Ramos (cell line): ENCODE measurements at regions not wholly inside any gene's neighbourhood (a gene's known extent, or its start where the extent isn't known, plus 50 kb on each side); places are given as distances from the start of the nearest gene placed in this dataset.
"Not testable (repeated sequence)": the region's sequence is repeated elsewhere in the genome, so short reads cannot be mapped to it uniquely, and the experiment has no call there.

Experiments used
- in situ Hi-C: fragments of 300-500 bp; cut with MboI; formaldehyde crosslinking; loops from one replicate; pipeline ENCODE4 v1.14.3; 2022; ENCODE audit warnings: low sequenced_read_pairs; ENCODE audit not compliant: unreplicated experiment

DNA sequence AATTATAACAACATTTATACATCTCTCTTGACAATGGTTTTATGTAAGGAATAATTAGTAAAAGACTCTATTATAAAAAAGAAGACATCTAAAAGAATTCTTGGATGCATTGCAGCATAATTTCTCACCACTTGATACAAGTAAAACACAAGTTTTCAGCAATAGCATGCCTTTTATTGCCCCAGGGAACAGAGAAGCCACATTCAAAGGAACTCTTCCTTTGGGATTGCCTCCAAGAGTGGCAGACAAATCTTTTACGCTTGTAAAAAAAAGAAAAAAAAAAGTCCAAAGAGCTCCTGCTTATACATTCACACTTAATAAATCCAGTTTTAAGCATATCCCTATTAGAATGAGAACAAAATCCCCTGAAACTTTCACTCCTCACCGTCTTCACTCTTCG is 2357.8 kb upstream of the PCDH20 start:
- in situ Hi-C loops = no loop called here

DNA sequence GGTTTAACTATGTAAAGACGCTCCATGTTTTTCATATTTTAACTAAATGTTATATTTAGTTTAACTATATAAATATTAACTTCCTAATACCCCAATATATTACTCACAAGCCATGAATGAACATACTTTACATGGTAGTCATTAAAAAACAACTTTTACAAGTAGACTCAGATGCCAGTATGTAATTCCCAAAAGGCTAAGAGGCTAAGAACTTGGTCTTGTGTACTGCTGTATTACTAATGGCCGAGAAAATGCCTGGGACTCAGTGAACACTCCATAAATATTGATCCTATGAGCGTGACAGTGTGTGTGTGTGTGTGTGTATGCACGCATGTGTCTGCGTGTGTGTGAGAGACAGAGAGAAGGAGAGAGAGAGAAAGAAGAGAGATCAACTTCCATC is 2342.0 kb upstream of the PCDH20 start:
- in situ Hi-C loops = not testable (repeated sequence)

DNA sequence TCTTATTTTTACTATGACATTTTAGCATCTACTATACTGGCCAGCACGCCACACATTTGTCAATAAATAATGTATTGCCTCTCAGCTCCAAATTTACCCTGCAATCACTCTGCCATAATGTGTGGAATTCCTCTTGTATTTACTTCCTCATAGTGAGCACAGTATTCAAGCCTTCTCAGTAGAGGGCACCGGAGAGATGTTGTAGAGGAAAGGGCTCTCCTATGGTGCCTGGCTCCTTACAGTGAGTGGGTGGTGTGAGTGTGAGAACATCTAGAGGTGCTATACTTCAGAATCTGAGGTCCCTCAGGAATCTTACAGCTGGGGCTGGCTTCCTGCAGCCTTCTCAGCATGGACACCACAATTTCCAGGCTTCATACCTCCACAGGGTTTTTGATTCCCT is 2334.2 kb upstream of the PCDH20 start:
- in situ Hi-C loops = not testable (repeated sequence)

DNA sequence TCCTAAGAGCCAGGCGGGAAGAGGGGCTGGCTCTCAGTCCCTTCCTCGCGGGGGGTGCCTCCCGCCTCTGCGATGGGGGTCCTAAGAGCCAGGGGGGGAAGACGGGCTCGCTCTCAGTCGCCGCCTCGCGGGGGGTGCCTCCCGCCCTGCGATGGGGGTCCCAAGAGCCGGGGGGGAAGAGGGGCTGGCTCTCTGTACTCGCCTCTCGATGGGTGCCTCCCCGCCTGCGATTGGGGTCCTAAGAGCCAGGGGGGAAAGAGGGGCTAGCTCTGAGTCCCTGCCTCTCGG is 2326.1 kb upstream of the PCDH20 start:
- in situ Hi-C loops = not testable (repeated sequence)

DNA sequence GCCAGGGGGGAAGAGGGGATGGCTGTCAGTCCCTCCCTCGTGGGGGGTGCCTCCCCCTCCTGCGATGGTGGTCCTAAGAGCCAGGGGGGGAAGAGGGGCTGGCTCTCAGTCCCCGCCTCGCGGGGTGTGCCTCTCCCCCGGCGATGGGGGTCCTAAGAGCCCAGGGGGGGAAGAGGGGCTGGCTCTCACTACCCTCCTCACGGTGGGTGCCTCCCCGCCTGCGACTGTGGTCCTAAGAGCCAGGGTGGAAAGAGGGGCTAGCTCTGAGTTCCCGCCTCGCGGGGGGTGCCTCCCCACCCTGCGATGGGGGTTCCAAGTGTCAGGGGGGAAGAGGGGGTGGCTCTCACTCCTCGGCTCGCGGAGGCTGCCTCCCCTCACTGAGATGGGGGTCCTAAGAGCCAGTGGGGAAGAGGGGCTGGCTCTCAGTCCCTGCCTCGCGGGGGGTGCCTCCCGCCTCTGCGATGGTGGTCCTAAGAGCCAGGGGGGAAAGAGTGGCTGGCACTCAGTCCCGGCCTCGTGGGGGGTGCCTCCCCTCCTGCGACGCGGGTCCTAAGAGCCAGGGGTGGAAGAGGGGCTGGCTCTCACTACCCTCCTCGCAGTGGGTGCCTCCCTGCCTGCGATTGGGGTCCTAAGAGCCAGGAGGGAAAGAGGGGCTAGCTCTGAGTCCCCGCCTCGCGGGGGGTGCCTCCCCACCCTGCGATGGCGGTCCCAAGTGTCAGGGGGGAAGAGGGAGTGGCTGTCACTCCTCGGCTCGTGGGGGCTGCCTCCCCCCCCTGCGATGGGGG is 2325.6 kb upstream of the PCDH20 start:
- in situ Hi-C loops = no loop called here

DNA sequence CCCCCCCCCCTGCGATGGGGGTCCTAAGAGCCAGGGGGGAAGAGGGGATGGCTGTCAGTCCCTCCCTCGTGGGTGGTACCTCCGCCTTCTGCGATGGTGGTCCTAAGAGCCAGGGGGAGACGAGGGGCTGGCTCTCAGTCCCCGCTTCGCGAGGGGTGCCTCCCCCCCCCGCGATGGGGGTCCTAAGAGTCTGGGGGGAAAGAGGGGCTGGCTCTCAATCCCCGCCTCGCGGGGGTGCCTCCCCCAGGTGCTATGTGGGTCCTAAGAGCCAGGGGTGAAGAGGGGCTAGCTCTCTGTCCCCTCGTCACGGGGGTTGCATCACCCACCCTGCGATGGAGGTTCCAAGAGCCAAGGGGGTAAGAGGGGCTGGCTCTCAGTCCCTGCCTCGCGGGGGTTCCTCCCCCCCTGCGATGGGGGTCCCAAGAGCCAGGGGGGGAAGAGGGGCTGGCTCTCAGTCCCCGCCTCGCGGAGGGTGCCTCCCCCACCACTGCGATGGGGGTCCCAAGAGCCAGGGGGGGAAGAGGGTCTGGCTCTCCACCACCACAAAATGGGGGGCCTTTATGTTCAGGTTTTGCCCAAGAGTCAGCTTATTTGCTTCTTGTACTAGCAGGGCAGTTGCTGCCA is 2323.6 kb upstream of the PCDH20 start:
- in situ Hi-C loops = not testable (repeated sequence)

DNA sequence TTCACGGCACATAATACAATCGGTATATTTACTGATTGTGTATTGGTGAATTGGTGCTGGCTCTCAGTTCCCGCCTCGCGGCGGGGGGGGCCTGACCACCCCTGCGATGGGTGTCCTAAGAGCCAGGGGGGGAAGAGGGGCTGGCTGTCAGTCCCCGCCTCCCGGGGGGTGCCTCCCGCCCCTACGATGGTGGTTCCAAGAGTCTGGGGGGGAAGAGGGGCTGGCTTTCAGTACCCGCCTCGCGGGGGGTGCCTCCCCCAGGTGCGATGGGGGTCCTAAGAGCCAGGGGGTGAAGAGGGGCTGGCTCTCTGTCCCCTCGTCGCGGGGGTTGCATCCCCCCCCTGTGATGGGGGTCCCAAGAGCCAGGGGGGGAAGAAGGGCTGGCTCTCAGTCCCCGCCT is 2321.8 kb upstream of the PCDH20 start:
- in situ Hi-C loops = no loop called here

DNA sequence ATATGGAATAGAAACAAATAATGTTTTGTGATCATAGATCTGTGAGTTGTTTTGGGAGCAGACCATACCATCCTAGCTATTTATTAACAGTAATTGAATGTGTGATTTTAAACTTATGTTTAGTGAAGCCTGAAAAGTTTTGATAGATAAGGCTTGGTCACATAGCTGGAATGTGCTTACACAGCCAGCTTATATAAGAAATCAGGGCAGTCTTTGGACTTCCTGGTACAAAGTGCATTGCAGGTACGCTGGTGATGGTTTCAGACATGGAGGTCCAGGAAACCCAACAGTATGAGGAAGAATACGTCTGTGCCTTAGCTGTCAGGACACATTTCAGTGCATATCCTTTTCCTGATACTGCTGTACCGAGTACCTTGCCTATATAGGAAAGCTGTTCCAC is 2316.2 kb upstream of the PCDH20 start:
- in situ Hi-C loops = no loop called here

DNA sequence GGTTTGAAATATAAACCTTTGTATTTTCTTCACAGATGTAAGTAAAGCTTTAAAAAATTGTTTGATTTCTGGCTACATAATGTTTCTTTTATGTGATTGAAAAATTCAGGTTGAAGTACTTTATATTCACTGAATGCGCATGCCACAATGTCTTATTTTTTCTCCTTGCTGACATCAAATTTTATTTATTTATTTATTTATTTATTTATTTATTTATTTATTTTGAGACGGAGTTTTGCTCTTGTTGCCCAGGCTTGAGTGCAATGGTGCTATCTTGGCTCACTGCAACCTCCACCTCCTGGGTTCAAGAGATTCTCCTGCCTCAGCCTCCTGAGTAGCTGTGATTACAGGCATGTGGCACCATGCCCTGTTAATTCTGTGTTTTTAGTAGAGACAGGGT is 2296.5 kb upstream of the PCDH20 start:
- in situ Hi-C loops = not testable (repeated sequence)

DNA sequence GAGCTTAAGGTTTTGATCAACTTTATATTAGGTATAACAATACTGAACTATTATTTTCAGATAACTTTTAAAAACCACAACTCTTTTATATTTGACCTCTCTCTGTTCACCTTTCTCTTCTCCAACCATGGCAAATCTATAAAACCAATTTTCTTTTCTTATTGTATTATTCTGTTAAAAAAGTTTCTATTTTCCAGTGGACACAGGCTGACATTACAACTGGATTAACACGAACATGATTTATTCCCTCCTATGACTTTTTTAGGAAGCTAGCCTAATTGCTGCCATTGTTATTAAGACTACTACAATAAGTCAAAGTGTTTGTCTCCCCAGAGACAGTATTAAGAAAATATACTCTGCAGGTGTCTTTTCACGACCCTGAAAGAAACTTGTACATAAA is 2291.1 kb upstream of the PCDH20 start:
- in situ Hi-C loops = no loop called here

DNA sequence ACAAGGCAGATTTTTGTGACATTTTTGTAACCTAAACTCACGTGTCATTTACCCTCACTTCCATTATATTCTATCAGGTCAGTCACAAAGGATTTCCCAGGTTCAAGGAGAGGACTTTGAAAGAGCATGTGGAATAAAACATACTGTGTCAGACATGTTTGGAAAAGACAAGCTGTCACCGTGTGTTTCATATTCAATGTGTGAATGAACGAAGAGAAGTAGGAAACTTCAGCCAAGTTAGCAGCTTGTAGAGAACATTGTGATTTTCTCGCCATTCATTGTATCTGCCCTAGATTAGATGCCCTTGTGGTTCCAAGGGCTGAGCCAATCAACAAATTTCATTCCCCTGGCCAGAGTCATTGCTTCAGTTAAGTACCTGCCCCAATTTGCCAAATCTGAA is 2288.9 kb upstream of the PCDH20 start:
- in situ Hi-C loops = no loop called here

DNA sequence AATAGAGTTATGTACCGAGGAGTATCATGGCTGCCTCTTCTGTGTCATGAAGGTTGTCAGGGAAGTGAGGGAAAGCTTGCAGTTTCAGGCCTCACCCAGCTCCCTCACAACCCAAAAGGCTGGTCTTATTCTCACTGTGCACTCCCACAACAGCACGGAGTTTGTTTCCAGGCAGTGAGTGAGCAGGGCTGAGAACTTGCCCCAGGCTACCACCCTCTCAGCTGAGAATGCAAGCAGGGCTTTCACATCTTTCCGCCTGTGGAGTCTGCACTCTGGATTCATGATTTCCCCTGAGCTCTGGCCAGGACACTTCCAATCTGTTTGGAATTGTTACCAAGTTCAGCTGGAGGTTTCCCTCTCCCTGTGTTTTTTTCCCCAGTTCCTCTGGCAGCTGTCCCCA is 2284.7 kb upstream of the PCDH20 start:
- in situ Hi-C loops = no loop called here

DNA sequence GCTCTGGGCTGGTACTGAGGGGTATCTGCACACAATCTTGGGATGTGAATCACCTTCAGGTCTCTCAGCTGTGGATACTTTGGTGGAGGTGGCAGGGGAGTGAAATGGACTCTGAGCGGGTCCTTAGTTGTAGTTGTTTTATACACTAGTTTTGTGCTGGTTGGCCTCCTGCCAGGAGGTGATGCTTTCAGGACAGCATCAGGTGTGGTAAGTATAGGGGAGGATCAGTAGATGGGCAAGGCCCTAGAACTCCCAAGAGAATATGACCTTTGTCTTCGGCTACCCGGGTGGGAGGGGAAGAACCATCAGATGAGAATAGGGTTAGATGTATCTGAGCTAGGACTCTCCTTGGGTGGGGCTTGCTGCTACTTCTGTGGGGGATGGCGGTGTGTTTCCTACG is 2284.3 kb upstream of the PCDH20 start:
- in situ Hi-C loops = no loop called here

DNA sequence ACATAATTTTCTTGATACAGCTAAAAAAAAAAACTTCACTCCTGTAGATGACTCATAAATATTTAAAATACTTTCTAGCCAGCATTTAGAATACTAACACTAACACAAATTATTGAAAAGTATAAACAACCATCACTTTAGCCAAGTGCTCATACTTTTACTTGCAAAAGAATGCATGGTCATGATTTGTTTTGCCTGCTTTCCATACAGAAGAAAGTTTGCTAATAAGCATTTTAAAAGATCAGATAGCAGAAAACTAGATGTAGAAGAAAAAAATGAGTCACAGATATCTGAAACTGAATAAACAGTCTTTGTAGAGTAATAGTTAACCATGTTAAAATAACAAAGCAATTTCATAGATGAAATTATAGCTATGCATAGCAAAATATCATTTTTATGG is 2280.4 kb upstream of the PCDH20 start:
- in situ Hi-C loops = no loop called here

DNA sequence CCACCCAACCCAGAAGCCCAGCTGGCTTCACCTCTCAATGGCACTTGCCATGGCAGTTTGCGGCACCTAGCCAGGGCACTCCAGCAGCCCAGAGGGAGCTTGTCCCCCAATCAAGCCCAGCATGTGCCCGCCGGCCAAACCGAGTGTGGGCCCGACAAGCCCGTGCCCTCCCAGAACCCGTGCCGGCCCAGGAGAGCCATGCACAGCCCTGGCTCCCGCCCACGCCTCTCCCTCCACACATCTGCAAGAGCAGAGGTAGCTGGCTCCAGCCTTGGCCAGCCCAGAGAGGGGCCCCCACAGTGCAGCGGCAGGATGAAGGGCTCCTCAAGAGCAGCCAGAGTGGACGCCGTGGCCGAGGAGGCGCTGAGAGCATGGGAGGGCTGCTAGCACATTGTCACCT is 2278.0 kb upstream of the PCDH20 start:
- in situ Hi-C loops = no loop called here

DNA sequence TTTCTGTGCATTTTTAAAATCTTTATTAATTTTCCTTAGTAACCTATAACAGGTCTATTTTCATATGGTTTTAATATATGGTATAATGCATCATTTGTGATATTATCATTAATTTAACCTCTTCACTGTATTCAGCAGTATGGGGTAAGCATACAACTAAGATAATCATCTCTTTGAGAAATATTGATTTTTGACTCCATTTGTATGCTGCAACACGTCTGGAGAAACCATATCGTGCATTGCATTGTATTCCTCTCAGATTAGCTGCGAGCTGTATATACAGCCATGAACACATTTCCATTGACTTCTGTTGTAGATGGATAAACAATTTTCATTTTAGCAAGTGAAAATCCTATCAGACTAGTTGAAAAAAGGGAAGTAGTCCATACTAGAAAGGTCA is 2275.8 kb upstream of the PCDH20 start:
- in situ Hi-C loops = no loop called here

DNA sequence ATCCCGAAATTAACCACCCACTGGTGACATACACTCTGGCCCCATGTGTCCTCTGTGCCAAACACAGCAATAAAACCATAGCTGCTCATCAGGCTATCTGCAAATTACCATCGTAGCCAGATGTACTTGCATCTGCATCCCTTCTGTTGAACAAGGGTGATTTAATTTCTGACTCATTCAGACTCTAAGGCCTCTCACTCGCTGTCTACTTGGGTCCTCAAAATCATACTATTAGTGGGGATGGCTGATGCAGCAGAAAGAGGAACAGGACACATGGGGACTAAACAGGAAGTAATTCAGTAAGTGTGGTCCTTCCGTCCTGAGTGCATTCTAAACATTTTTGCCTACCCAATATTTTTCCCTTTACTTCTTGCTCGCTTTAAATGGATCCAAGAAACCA is 2275.0 kb upstream of the PCDH20 start:
- in situ Hi-C loops = no loop called here

DNA sequence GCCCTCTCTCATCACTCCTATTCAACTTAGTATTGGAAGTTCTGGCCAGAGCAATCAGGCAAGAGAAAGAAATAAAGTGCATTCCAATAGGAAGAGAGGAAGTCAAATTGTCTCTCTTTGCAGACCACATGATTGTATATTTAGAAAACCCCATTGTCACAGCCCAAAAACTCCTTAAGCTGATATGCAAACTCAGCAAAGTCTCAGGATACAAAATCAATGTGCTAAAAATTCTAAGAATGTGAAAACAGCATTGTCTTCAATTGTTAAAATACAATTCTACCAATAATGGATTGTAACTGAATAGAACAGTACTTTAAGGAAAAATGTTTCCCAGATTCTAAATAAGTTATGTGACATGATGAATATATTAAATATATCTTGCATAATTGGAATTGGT is 2269.2 kb upstream of the PCDH20 start:
- in situ Hi-C loops = no loop called here

DNA sequence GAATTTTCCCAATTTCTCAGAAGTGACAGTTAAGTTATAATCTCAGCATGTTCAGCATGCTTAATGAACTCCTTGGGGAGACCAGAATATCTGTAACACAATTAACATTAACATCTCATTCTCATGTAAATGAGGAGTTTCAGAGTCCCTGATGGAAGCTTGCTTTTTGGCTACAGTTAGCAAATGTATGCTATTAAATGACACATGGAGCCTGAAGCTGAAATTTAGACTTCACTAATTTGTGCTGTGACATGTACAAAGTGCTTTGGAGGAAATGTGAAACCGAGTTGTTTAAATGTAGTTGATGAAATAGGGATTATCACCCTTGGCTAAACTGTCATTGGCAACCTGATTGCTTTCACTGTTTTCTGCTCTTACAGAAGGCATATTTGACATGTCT is 2265.1 kb upstream of the PCDH20 start:
- in situ Hi-C loops = no loop called here

DNA sequence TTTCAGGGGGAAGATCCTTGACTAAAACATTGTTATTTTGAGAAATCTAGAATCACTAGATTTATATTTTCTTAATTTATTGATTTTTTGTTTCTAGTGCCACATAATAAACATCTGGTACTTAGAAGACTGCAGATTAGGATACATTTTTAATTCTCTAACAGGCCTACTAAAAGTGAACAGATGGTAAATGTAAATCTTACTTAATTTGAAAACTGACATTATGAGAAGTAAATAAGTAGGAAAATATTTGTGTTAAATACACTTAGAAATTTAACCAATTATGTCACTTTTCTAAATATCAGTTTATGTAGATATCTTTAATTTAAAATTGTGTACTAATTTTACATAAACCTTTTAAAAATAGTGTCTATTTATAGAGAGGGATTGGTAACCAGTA is 2255.6 kb upstream of the PCDH20 start:
- in situ Hi-C loops = no loop called here

DNA sequence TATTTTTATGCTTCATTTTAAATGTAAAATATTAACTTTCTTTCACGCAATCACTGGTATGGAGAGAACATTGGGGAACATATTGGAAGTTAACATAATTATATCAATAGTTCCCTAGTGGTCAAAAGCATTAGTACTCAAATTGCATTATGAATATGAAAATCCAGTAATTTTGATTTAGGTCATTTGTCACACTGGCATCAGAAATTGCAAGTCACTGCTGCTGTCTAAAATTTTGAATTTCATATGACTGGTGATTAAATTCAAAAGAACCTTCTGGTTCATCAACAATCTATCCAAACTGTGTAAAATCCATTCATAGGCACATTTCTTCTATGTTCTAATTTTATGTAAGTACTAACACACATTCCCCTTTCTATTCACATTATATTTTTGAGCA is 2235.7 kb upstream of the PCDH20 start:
- in situ Hi-C loops = no loop called here

DNA sequence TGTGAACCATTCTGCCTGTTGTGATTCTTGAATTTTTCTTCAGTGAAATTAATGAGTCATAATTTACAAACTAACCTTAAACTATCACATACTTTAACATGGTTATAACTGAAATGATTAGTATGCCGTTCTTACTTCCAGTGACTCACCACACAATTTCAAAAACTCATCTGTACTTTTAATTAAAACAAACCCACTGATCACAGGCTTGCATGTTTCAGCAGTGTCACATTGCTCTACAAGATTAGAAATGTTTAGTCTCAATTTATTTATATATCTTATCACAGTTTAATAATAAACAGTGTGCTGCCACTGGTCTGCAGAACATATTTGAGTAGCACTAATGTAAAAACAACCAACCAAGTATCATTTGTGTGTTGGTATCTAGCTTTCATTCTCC is 2227.9 kb upstream of the PCDH20 start:
- in situ Hi-C loops = no loop called here
